Testis (tissue), 2 donors: ENCODE measurements at regions not wholly inside any gene's neighbourhood (a gene's known extent, or its start where the extent isn't known, plus 50 kb on each side); places are given as distances from the start of the nearest gene placed in this dataset.

Experiments used
- POLR2A ChIP-seq: fragments of 450-650 bp; IDR thresholded peaks from one replicate; pipeline ENCODE4 v1.6.1; 2017; ENCODE audit warnings: antibody characterized with exemption, mild to moderate bottlenecking, moderate library complexity
- TF ChIP-seq, protein P1 (sequence below), 3 experiments: fragments of 450-650 bp in 2 of 3; fragments of 200-600 bp in 1 of 3; sonication (generic) in 1 of 3; IDR thresholded peaks; one replicate each; pipeline ENCODE4 v1.5.1; 2016 to 2019; ENCODE audit warnings: antibody characterized with exemption in 3 of 3, mild to moderate bottlenecking in 2 of 3, moderate library complexity in 1 of 3

DNA sequence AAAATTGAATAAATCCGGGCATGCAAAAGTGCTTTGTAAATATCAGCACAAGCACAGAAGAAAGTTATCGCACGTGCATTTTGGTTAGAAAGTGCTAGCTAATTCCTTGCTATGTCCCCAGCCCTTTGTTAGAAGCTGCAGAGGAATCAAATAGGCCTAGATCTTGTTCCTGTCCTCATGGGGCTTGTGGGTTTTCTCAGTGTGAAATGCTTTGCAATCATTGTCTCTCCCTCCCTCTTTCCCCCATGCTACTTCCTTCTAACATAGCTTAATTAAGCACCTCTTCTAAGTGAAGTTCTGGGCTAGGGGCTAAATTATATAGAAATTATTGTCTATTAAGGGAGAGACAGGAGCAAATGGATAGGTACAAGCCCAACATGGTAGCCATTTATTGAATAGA, 271.7 kb downstream of the RPLP1 start:
- TF ChIP-seq, protein P1, sequence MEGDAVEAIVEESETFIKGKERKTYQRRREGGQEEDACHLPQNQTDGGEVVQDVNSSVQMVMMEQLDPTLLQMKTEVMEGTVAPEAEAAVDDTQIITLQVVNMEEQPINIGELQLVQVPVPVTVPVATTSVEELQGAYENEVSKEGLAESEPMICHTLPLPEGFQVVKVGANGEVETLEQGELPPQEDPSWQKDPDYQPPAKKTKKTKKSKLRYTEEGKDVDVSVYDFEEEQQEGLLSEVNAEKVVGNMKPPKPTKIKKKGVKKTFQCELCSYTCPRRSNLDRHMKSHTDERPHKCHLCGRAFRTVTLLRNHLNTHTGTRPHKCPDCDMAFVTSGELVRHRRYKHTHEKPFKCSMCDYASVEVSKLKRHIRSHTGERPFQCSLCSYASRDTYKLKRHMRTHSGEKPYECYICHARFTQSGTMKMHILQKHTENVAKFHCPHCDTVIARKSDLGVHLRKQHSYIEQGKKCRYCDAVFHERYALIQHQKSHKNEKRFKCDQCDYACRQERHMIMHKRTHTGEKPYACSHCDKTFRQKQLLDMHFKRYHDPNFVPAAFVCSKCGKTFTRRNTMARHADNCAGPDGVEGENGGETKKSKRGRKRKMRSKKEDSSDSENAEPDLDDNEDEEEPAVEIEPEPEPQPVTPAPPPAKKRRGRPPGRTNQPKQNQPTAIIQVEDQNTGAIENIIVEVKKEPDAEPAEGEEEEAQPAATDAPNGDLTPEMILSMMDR (IDR thresholded peaks at IDR 0.05) = no peak
- TF ChIP-seq POLR2A = no peak
